ENCODE measurements at regions not wholly inside any gene's neighbourhood (a gene's known extent, or its start where the extent isn't known, plus 50 kb on each side); places are given as distances from the start of the nearest gene placed in this dataset.

GRCh38 chr9:1791191-1791590 is 224.0 kb upstream of the SMARCA2 start:
- TF ChIP-seq POLR2AphosphoS5 (IDR thresholded peaks at IDR 0.05) (no peak), EP300 (IDR thresholded peaks at IDR 0.05; ENCODE audit: low read depth) (no peak), CTCF (IDR thresholded peaks at IDR 0.05) (no peak), POLR2A (IDR thresholded peaks at IDR 0.05) (no peak)

Measured in transverse colon (tissue), 4 donors.